HEK293 (cell line): ENCODE measurements at regions not wholly inside any gene's neighbourhood (a gene's known extent, or its start where the extent isn't known, plus 50 kb on each side); places are given as distances from the start of the nearest gene placed in this dataset.

Experiments used
- HOXA7 ChIP-seq: sonication (generic); formaldehyde crosslinking; IDR thresholded peaks from 2 replicates; pipeline ENCODE4 v1.8.1; 2022; ENCODE audit warnings: missing genetic modification reagents, borderline replicate concordance
- KLF16 ChIP-seq: fragments of 450-650 bp; formaldehyde crosslinking; IDR thresholded peaks from 2 replicates; pipeline ENCODE4 v1.5.1; 2017; ENCODE audit warnings: missing biosample characterization, missing genetic modification characterization
- RBAK ChIP-seq: fragments of 450-650 bp; formaldehyde crosslinking; IDR thresholded peaks from 2 replicates; pipeline ENCODE4 v1.5.1; 2016; ENCODE audit warnings: missing biosample characterization, missing genetic modification characterization
- WT1 ChIP-seq: fragments of 450-650 bp; formaldehyde crosslinking; IDR thresholded peaks from 2 replicates; pipeline ENCODE4 v1.5.1; 2016; ENCODE audit warnings: missing biosample characterization, missing genetic modification characterization
- ZBTB17 ChIP-seq: fragments of 450-650 bp; formaldehyde crosslinking; IDR thresholded peaks from 2 replicates; pipeline ENCODE4 v1.5.1; 2016; ENCODE audit warnings: missing biosample characterization, missing genetic modification characterization
- ZFP37 ChIP-seq: fragments of 450-650 bp; formaldehyde crosslinking; IDR thresholded peaks from 2 replicates; pipeline ENCODE4 v1.5.1; 2016; ENCODE audit warnings: missing biosample characterization, missing genetic modification characterization
- ZNF174 ChIP-seq: fragments of 450-650 bp; formaldehyde crosslinking; IDR thresholded peaks from 2 replicates; pipeline ENCODE4 v1.5.0; 2017; ENCODE audit warnings: missing biosample characterization, mild to moderate bottlenecking, missing genetic modification characterization
- ZNF184 ChIP-seq: fragments of 450-650 bp; IDR thresholded peaks from 2 replicates; pipeline ENCODE4 v1.5.1; 2018; ENCODE audit warnings: missing biosample characterization, mild to moderate bottlenecking, missing genetic modification characterization
- ZNF366 ChIP-seq: fragments of 450-650 bp; formaldehyde crosslinking; conservative IDR thresholded peaks from 2 replicates; pipeline ENCODE4 v1.5.1; 2016; ENCODE audit warnings: missing biosample characterization, missing genetic modification characterization
- ZNF48 ChIP-seq: fragments of 450-650 bp; formaldehyde crosslinking; IDR thresholded peaks from 2 replicates; pipeline ENCODE4 v1.5.1; 2016; ENCODE audit warnings: missing biosample characterization, missing genetic modification characterization
- TF ChIP-seq, protein P1 (sequence below): fragments of 450-650 bp; formaldehyde crosslinking; IDR thresholded peaks from 2 replicates; pipeline ENCODE4 v1.5.1; 2016; ENCODE audit warnings: missing biosample characterization, missing genetic modification characterization
- TF ChIP-seq, protein P2 (sequence below): fragments of 450-650 bp; formaldehyde crosslinking; optimal IDR thresholded peaks from 2 replicates; pipeline ENCODE3; 2016; ENCODE audit warnings: missing biosample characterization, mild to moderate bottlenecking, missing genetic modification characterization

DNA sequence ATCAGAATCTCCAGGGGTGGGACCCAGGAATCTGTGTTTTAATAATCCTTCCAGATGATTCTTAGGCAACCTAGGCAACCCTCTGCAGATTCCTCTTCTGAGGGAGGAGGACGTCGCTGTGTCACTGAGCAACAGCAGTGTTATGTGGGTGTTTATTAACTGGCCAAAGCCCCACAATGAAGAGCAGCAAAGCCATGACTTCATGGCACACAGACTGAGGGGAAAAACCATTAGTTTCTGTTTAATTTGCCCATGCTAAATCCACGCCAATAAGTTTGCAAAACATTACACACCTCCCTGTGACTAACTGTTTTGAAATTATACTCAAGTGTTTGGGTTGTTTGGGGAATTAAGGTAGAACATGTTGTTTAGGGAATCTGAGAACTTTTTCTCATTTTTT, 83.7 kb upstream of the TMED7 start:
- TF ChIP-seq HOXA7: no peak
- no peak for TF ChIP-seq ZFP37 (tag by site-specific recombination)
- no peak for TF ChIP-seq WT1
- TF ChIP-seq, protein P1, sequence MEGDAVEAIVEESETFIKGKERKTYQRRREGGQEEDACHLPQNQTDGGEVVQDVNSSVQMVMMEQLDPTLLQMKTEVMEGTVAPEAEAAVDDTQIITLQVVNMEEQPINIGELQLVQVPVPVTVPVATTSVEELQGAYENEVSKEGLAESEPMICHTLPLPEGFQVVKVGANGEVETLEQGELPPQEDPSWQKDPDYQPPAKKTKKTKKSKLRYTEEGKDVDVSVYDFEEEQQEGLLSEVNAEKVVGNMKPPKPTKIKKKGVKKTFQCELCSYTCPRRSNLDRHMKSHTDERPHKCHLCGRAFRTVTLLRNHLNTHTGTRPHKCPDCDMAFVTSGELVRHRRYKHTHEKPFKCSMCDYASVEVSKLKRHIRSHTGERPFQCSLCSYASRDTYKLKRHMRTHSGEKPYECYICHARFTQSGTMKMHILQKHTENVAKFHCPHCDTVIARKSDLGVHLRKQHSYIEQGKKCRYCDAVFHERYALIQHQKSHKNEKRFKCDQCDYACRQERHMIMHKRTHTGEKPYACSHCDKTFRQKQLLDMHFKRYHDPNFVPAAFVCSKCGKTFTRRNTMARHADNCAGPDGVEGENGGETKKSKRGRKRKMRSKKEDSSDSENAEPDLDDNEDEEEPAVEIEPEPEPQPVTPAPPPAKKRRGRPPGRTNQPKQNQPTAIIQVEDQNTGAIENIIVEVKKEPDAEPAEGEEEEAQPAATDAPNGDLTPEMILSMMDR: no peak
- TF ChIP-seq ZBTB17 (tag by site-specific recombination): no peak
- TF ChIP-seq ZNF184: no peak
- no peak for TF ChIP-seq RBAK (tag by site-specific recombination)
- TF ChIP-seq ZNF366 (tag by site-specific recombination): no peak
- no peak for TF ChIP-seq ZNF174 (tag by site-specific recombination)
- TF ChIP-seq KLF16 (tag by site-specific recombination): no peak
- TF ChIP-seq, protein P2, sequence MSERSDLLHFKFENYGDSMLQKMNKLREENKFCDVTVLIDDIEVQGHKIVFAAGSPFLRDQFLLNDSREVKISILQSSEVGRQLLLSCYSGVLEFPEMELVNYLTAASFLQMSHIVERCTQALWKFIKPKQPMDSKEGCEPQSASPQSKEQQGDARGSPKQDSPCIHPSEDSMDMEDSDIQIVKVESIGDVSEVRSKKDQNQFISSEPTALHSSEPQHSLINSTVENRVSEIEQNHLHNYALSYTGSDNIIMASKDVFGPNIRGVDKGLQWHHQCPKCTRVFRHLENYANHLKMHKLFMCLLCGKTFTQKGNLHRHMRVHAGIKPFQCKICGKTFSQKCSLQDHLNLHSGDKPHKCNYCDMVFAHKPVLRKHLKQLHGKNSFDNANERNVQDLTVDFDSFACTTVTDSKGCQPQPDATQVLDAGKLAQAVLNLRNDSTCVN (tag by site-specific recombination): no peak
- no peak for TF ChIP-seq ZNF48 (tag by site-specific recombination)
